Neural cell (in vitro differentiated cells): ENCODE measurements at regions not wholly inside any gene's neighbourhood (a gene's known extent, or its start where the extent isn't known, plus 50 kb on each side); places are given as distances from the start of the nearest gene placed in this dataset.
A peak's percentile ranks its signal among the peaks of the same experiment; 100 is the strongest.

Source experiments
- H2AFZ ChIP-seq: fragments of 200-600, 300-800 bp; sonication (generic), shearing (Covaris generic); 2 replicates; pipeline ENCODE4 v1.6.0; 2014; ENCODE audit warnings: low read depth, mild to moderate bottlenecking, antibody characterized with exemption, low read length, moderate library complexity
- H3F3A ChIP-seq: fragments of 200-600 bp; shearing (Covaris generic); 2 replicates; pipeline ENCODE4 v1.6.1; 2016; ENCODE audit warnings: mild to moderate bottlenecking, moderate library complexity, mixed read lengths, antibody characterized with exemption, low read length; ENCODE audit not compliant: insufficient read depth, poor library complexity, severe bottlenecking
- H3K27ac ChIP-seq: fragments of 200-600, 300-800 bp; sonication (generic), shearing (Covaris generic); 2 replicates; pipeline ENCODE4 v1.5.1; 2014; ENCODE audit warnings: mild to moderate bottlenecking, low read length, moderate library complexity
- H3K27me3 ChIP-seq: fragments of 300-800, 200-600 bp; sonication (generic), shearing (Covaris generic); 2 replicates; pipeline ENCODE4 v1.6.0; 2014; ENCODE audit warnings: mild to moderate bottlenecking, low read depth, low read length, moderate library complexity; ENCODE audit not compliant: insufficient read depth
- H3K36me3 ChIP-seq: fragments of 300-800, 200-600 bp; sonication (generic), shearing (Covaris generic); 2 replicates; pipeline ENCODE4 v1.5.1; 2014; ENCODE audit warnings: mild to moderate bottlenecking, antibody characterized with exemption, low read length, moderate library complexity; ENCODE audit not compliant: insufficient read depth
- H3K4me2 ChIP-seq: fragments of 300-800, 200-600 bp; sonication (generic), shearing (Covaris generic); 2 replicates; pipeline ENCODE4 v1.6.0; 2014; ENCODE audit warnings: mild to moderate bottlenecking, low read length
- H3K4me3 ChIP-seq: fragments of 300-800, 200-600 bp; sonication (generic), shearing (Covaris generic); 2 replicates; pipeline ENCODE4 v1.5.1; 2014; ENCODE audit warnings: mild to moderate bottlenecking, low read length, moderate library complexity
- H3K79me2 ChIP-seq: fragments of 200-600 bp; shearing (Covaris generic); replicated peaks from 2 replicates; pipeline ENCODE4 v1.6.0; 2014; ENCODE audit warnings: mild to moderate bottlenecking, low read length, moderate library complexity; ENCODE audit not compliant: insufficient read depth
- H3K9ac ChIP-seq: fragments of 300-800, 200-600 bp; sonication (generic), shearing (Covaris generic); 2 replicates; pipeline ENCODE4 v1.6.1; 2016; ENCODE audit warnings: mild to moderate bottlenecking, low read length, mixed read lengths
- H3K9me2 ChIP-seq: fragments of 200-600 bp; shearing (Covaris generic); 2 replicates; pipeline ENCODE4 v1.6.1; 2016; ENCODE audit warnings: mild to moderate bottlenecking, low read length, mixed read lengths; ENCODE audit not compliant: insufficient read depth
- H3K9me3 ChIP-seq: fragments of 200-600, 300-800 bp; sonication (generic), shearing (Covaris generic); 2 replicates; pipeline ENCODE4 v1.6.1; 2016; ENCODE audit warnings: mild to moderate bottlenecking, mixed run types, low read length, moderate library complexity, mixed read lengths
- H4K20me1 ChIP-seq: fragments of 200-600 bp; shearing (Covaris generic); 2 replicates; pipeline ENCODE4 v1.6.1; 2016; ENCODE audit warnings: mild to moderate bottlenecking, mixed run types; ENCODE audit not compliant: insufficient read depth
- CTCF ChIP-seq: fragments of 450-650 bp; IDR thresholded peaks from 2 replicates; pipeline ENCODE4 v1.5.1; 2014; ENCODE audit warnings: antibody characterized with exemption, mild to moderate bottlenecking, moderate library complexity; ENCODE audit not compliant: poor library complexity, severe bottlenecking
- EP300 ChIP-seq: fragments of 450-650 bp; conservative IDR thresholded peaks from 2 replicates; pipeline ENCODE4 v1.6.1; 2014; ENCODE audit warnings: antibody characterized with exemption, mild to moderate bottlenecking, moderate library complexity; ENCODE audit not compliant: poor library complexity, severe bottlenecking
- EZH2 ChIP-seq: fragments of 200-600, 300-800 bp; shearing (Covaris generic), sonication (generic); IDR thresholded peaks from 2 replicates; pipeline ENCODE4 v1.6.1; 2014; ENCODE audit warnings: antibody characterized with exemption, low read length, borderline replicate concordance, mild to moderate bottlenecking; ENCODE audit not compliant: insufficient read depth, poor library complexity, severe bottlenecking
- MXI1 ChIP-seq: fragments of 450-650 bp; conservative IDR thresholded peaks from 2 replicates; pipeline ENCODE4 v1.6.1; 2014; ENCODE audit warnings: antibody characterized with exemption, mild to moderate bottlenecking; ENCODE audit not compliant: poor library complexity, severe bottlenecking
- POLR2AphosphoS5 ChIP-seq: IDR thresholded peaks from 2 replicates; pipeline ENCODE4 v1.6.1; 2012
- RAD21 ChIP-seq: fragments of 450-650 bp; conservative IDR thresholded peaks from 2 replicates; pipeline ENCODE4 v1.6.1; 2014; ENCODE audit warnings: antibody characterized with exemption, mild to moderate bottlenecking, moderate library complexity
- SMC3 ChIP-seq: fragments of 450-650 bp; conservative IDR thresholded peaks from 2 replicates; pipeline ENCODE4 v1.6.1; 2014; ENCODE audit warnings: antibody characterized with exemption, mild to moderate bottlenecking, moderate library complexity; ENCODE audit not compliant: poor library complexity
- TAF1 ChIP-seq: IDR thresholded peaks from 2 replicates; pipeline ENCODE4 v1.6.1; 2012; ENCODE audit warnings: low read depth
- TF ChIP-seq, protein P1 (sequence below): IDR thresholded peaks from 2 replicates; pipeline ENCODE4 v1.6.1; 2012; ENCODE audit warnings: borderline replicate concordance

- H4K20me1 ChIP-seq = no peaks in the 10 kb centered on the region
- no peak overlapping the region for H3K4me3 ChIP-seq
- H3K9me3 ChIP-seq = no peaks in the 10 kb centered on the region
- H3K4me2 ChIP-seq = no peak overlapping the region
- TF ChIP-seq CTCF = no peak
- no peak for TF ChIP-seq TAF1
- TF ChIP-seq, protein P1, sequence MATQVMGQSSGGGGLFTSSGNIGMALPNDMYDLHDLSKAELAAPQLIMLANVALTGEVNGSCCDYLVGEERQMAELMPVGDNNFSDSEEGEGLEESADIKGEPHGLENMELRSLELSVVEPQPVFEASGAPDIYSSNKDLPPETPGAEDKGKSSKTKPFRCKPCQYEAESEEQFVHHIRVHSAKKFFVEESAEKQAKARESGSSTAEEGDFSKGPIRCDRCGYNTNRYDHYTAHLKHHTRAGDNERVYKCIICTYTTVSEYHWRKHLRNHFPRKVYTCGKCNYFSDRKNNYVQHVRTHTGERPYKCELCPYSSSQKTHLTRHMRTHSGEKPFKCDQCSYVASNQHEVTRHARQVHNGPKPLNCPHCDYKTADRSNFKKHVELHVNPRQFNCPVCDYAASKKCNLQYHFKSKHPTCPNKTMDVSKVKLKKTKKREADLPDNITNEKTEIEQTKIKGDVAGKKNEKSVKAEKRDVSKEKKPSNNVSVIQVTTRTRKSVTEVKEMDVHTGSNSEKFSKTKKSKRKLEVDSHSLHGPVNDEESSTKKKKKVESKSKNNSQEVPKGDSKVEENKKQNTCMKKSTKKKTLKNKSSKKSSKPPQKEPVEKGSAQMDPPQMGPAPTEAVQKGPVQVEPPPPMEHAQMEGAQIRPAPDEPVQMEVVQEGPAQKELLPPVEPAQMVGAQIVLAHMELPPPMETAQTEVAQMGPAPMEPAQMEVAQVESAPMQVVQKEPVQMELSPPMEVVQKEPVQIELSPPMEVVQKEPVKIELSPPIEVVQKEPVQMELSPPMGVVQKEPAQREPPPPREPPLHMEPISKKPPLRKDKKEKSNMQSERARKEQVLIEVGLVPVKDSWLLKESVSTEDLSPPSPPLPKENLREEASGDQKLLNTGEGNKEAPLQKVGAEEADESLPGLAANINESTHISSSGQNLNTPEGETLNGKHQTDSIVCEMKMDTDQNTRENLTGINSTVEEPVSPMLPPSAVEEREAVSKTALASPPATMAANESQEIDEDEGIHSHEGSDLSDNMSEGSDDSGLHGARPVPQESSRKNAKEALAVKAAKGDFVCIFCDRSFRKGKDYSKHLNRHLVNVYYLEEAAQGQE = no peak
- no peak for TF ChIP-seq EZH2
- TF ChIP-seq RAD21 = no peak
- TF ChIP-seq SMC3 = no peak
- TF ChIP-seq MXI1 = no peak
- no peak for TF ChIP-seq POLR2AphosphoS5
- no peak for TF ChIP-seq EP300
- H3K36me3 ChIP-seq = no peaks in the 10 kb centered on the region
- H3K27ac ChIP-seq = peak overlapping the region; percentile 89
- no peaks in the 10 kb centered on the region for H3K9me2 ChIP-seq
- H3K79me2 ChIP-seq = no peaks in the 10 kb centered on the region
- no peak overlapping the region for H2AFZ ChIP-seq
- no peak overlapping the region for H3K9ac ChIP-seq
- H3F3A ChIP-seq = peaks cover 3% of the 10 kb centered on the region
- H3K27me3 ChIP-seq = no peaks in the 10 kb centered on the region
Measured at GRCh38 chr4:151519728-151520415, 110.9 kb downstream of the FHIP1A start.

GRCh38 chr4:151522866-151523519 lies 114.0 kb downstream of the FHIP1A start:
- Histone ChIP-seq H3K79me2 (no peaks in the 10 kb centered on the region), H3F3A (peaks cover 6% of the 10 kb centered on the region), H3K9me2 (no peaks in the 10 kb centered on the region), H3K4me2 (peak overlapping the region; percentile 28), H3K4me3 (peak overlapping the region; percentile 46), H3K27ac (peak overlapping the region; percentile 89), H2AFZ (no peak overlapping the region), H4K20me1 (no peaks in the 10 kb centered on the region), H3K36me3 (no peaks in the 10 kb centered on the region), H3K9ac (peak overlapping the region; percentile 47), H3K9me3 (no peaks in the 10 kb centered on the region), H3K27me3 (no peaks in the 10 kb centered on the region)
- TF ChIP-seq MXI1 (peak; percentile 83), CTCF (no peak), EP300 (peak; percentile 95), RAD21 (peak; percentile 44), TAF1 (no peak), POLR2AphosphoS5 (peak; percentile 83), EZH2 (no peak)
- TF ChIP-seq, protein P1 = no peak
